MM.1S (cell line): ENCODE measurements at regions not wholly inside any gene's neighbourhood (a gene's known extent, or its start where the extent isn't known, plus 50 kb on each side); places are given as distances from the start of the nearest gene placed in this dataset.

ENCODE experiments used
- DNase-seq: peaks from one replicate; pipeline ENCODE4 v3.0.0-alpha.2; 2015
- H2AFZ ChIP-seq: fragments of 300-600 bp; sonication (generic); 2 replicates; pipeline ENCODE4 v1.6.0; 2016; ENCODE audit warnings: antibody characterized with exemption, low read length
- H3F3A ChIP-seq: fragments of 300-600 bp; sonication (generic); 2 replicates; pipeline ENCODE4 v1.6.1; 2016; ENCODE audit warnings: mild to moderate bottlenecking, antibody characterized with exemption, low read length, moderate library complexity, mixed read lengths; ENCODE audit not compliant: insufficient read depth
- H3K27ac ChIP-seq: fragments of 300-600 bp; sonication (generic); 2 replicates; pipeline ENCODE4 v1.5.1; 2016; ENCODE audit warnings: mild to moderate bottlenecking, low read length
- H3K27me3 ChIP-seq: fragments of 300-600 bp; sonication (generic); replicated peaks from 2 replicates; pipeline ENCODE4 v1.6.0; 2016; ENCODE audit warnings: low read length; ENCODE audit not compliant: insufficient read depth
- H3K36me3 ChIP-seq: fragments of 300-600 bp; sonication (generic); replicated peaks from 2 replicates; pipeline ENCODE4 v1.6.1; 2016; ENCODE audit warnings: mild to moderate bottlenecking, low read length, mixed read lengths; ENCODE audit not compliant: insufficient read depth
- H3K4me1 ChIP-seq: fragments of 300-600 bp; sonication (generic); 2 replicates; pipeline ENCODE4 v1.6.1; 2016; ENCODE audit warnings: low read length, mixed read lengths
- H3K4me2 ChIP-seq: fragments of 300-600 bp; sonication (generic); 2 replicates; pipeline ENCODE4 v1.6.0; 2016; ENCODE audit warnings: low read depth, low read length
- H3K4me3 ChIP-seq: fragments of 300-600 bp; sonication (generic); 2 replicates; pipeline ENCODE4 v1.5.1; 2016; ENCODE audit warnings: low read length, mixed read lengths
- H3K79me2 ChIP-seq: fragments of 300-600 bp; sonication (generic); 2 replicates; pipeline ENCODE4 v1.6.1; 2016; ENCODE audit warnings: mixed run types, low read length, mixed read lengths
- H3K9ac ChIP-seq: fragments of 300-600 bp; sonication (generic); 2 replicates; pipeline ENCODE4 v1.6.1; 2016; ENCODE audit warnings: low read length, mixed read lengths
- H3K9me2 ChIP-seq: fragments of 300-600 bp; sonication (generic); replicated peaks from 2 replicates; pipeline ENCODE4 v1.6.1; 2016; ENCODE audit warnings: mild to moderate bottlenecking, low read length, mixed read lengths; ENCODE audit not compliant: insufficient read depth
- H3K9me3 ChIP-seq: fragments of 300-600 bp; sonication (generic); replicated peaks from 2 replicates; pipeline ENCODE4 v1.6.1; 2016; ENCODE audit warnings: mild to moderate bottlenecking, low read length, mixed read lengths; ENCODE audit not compliant: insufficient read depth
- H4K20me1 ChIP-seq: fragments of 300-600 bp; sonication (generic); 2 replicates; pipeline ENCODE4 v1.6.1; 2016; ENCODE audit warnings: mild to moderate bottlenecking, low read length, moderate library complexity, mixed read lengths; ENCODE audit not compliant: insufficient read depth
- CTCF ChIP-seq: fragments of 300-600 bp; sonication (generic); IDR thresholded peaks from 2 replicates; pipeline ENCODE4 v1.5.1; 2016; ENCODE audit warnings: antibody characterized with exemption, low read length, mixed read lengths
- EZH2 ChIP-seq: fragments of 300-600 bp; sonication (generic); optimal IDR thresholded peaks from 2 replicates; pipeline ENCODE3; 2017; ENCODE audit warnings: low read depth, mild to moderate bottlenecking, antibody characterized with exemption, low read length, mixed read lengths
- EZH2phosphoT487 ChIP-seq: fragments of 300-600 bp; sonication (generic); IDR thresholded peaks from 2 replicates; pipeline ENCODE4 v1.6.1; 2018; ENCODE audit warnings: antibody characterized with exemption, low read length

DNA sequence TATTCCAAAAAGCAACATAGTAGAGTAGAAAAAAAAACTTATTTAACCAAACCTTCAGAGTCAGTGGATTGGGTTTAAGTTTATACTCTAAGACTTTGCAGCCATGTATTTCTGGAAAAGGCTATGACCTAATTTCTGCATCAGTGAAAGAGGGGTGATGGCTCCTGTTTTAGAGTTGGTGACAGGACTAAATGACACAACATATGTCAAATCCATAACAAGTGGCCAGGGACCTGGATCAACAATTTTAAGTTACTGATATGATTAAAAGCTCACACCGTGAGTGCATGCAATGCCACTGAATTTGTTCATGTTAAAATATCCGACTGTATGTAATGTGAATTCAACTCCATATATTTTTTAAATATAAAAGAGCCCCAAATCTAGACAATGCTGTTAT lies 390.6 kb downstream of the TNS3 start:
- Histone ChIP-seq H3F3A (no peaks in the 10 kb centered on the region), H3K9me2 (no peaks in the 10 kb centered on the region), H3K9me3 (no peaks in the 10 kb centered on the region), H2AFZ (no peak overlapping the region), H3K27me3 (no peaks in the 10 kb centered on the region), H3K4me3 (no peak overlapping the region), H3K27ac (no peak overlapping the region), H3K4me2 (no peak overlapping the region), H4K20me1 (no peaks in the 10 kb centered on the region), H3K4me1 (peaks cover 5% of the 10 kb centered on the region), H3K36me3 (no peaks in the 10 kb centered on the region), H3K79me2 (no peaks in the 10 kb centered on the region), H3K9ac (no peak overlapping the region)
- DNase-seq, result no peak
- TF ChIP-seq EZH2phosphoT487, result no peak
- TF ChIP-seq EZH2, result no peak
- TF ChIP-seq CTCF, result no peak

DNA sequence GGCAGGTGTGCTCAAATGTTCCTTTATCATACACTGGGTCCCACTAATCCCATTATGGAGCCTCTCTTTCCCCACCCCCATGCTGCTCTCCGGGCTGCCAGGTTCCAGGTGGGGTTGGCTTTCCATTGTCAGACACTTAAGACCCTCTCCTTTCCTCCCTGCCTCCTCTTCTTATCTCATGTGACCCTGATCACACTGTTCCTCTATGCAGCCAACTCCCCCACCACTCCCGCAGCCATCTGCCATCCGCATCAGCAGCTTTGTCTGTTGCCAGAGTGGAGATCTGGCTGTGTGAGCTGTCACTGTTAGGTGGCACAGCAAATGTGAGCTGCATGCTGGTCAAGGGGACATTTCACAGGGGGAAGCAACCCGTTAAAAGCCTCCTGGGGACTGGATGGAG lies 391.4 kb downstream of the TNS3 start:
- no peak for TF ChIP-seq EZH2
- no peak for TF ChIP-seq EZH2phosphoT487
- TF ChIP-seq CTCF, result no peak
- H3K4me2 ChIP-seq, result no peak overlapping the region

GRCh38 chr7:47188653-47189315 lies 393.1 kb downstream of the TNS3 start:
- Histone ChIP-seq H3K27ac (no peak overlapping the region), H3F3A (no peaks in the 10 kb centered on the region), H3K9me3 (no peaks in the 10 kb centered on the region), H3K79me2 (no peaks in the 10 kb centered on the region), H2AFZ (no peak overlapping the region), H3K4me1 (peaks cover 9% of the 10 kb centered on the region), H3K36me3 (no peaks in the 10 kb centered on the region), H4K20me1 (no peaks in the 10 kb centered on the region), H3K4me3 (no peak overlapping the region), H3K9me2 (no peaks in the 10 kb centered on the region), H3K27me3 (no peaks in the 10 kb centered on the region), H3K9ac (no peak overlapping the region), H3K4me2 (no peak overlapping the region)
- no peak for DNase-seq
- TF ChIP-seq CTCF, result no peak
- TF ChIP-seq EZH2phosphoT487, result no peak
- no peak for TF ChIP-seq EZH2

More for the DNA sequence above, 391.4 kb downstream of the TNS3 start:
- H3K27me3 ChIP-seq, result no peaks in the 10 kb centered on the region
- H3K36me3 ChIP-seq, result no peaks in the 10 kb centered on the region
- no peak for DNase-seq
- H3K9me3 ChIP-seq, result no peaks in the 10 kb centered on the region
- H2AFZ ChIP-seq, result no peak overlapping the region
- H3K27ac ChIP-seq, result no peak overlapping the region
- no peaks in the 10 kb centered on the region for H4K20me1 ChIP-seq
- no peak overlapping the region for H3K4me3 ChIP-seq
- H3F3A ChIP-seq, result no peaks in the 10 kb centered on the region
- no peaks in the 10 kb centered on the region for H3K9me2 ChIP-seq
- no peaks in the 10 kb centered on the region for H3K79me2 ChIP-seq
- H3K4me1 ChIP-seq, result peaks cover 9% of the 10 kb centered on the region
- no peak overlapping the region for H3K9ac ChIP-seq
